ENCODE measurements at regions not wholly inside any gene's neighbourhood (a gene's known extent, or its start where the extent isn't known, plus 50 kb on each side); places are given as distances from the start of the nearest gene placed in this dataset.

DNA sequence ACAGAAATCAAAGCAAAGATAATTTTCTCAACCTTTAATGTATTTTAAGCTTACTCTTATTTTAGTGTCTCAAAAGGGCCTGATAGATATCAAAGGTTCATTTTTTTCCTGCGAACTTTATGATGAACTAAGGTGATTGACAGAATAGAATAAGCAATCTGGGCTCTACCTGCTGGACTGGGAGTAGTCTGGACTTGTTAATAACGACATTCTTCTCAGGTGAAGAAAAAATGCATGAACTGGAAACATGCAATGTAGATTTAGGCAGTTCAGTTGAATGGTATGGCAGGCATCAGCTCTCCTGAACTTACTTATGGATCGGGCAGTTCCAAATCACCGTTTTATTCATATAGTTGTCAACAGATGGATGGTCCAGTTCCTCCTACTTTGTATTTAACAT is 189.7 kb upstream of the ZBTB20 start (continued):
- TF ChIP-seq, protein P1, sequence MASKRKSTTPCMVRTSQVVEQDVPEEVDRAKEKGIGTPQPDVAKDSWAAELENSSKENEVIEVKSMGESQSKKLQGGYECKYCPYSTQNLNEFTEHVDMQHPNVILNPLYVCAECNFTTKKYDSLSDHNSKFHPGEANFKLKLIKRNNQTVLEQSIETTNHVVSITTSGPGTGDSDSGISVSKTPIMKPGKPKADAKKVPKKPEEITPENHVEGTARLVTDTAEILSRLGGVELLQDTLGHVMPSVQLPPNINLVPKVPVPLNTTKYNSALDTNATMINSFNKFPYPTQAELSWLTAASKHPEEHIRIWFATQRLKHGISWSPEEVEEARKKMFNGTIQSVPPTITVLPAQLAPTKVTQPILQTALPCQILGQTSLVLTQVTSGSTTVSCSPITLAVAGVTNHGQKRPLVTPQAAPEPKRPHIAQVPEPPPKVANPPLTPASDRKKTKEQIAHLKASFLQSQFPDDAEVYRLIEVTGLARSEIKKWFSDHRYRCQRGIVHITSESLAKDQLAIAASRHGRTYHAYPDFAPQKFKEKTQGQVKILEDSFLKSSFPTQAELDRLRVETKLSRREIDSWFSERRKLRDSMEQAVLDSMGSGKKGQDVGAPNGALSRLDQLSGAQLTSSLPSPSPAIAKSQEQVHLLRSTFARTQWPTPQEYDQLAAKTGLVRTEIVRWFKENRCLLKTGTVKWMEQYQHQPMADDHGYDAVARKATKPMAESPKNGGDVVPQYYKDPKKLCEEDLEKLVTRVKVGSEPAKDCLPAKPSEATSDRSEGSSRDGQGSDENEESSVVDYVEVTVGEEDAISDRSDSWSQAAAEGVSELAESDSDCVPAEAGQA (IDR thresholded peaks at IDR 0.05; ENCODE audit: low read depth) = no peak
- TF ChIP-seq, protein P1 (CRISPR knock-in tag; IDR thresholded peaks at IDR 0.05; ENCODE audit: borderline replicate concordance) = no peak
- no peak for TF ChIP-seq KDM6A (CRISPR knock-in tag; IDR thresholded peaks at IDR 0.05; ENCODE audit: low read depth)
- no peak for TF ChIP-seq NONO (IDR thresholded peaks at IDR 0.05)
- TF ChIP-seq NONO (CRISPR knock-in tag; conservative IDR thresholded peaks at IDR 0.05) = no peak
- TF ChIP-seq, protein P2, sequence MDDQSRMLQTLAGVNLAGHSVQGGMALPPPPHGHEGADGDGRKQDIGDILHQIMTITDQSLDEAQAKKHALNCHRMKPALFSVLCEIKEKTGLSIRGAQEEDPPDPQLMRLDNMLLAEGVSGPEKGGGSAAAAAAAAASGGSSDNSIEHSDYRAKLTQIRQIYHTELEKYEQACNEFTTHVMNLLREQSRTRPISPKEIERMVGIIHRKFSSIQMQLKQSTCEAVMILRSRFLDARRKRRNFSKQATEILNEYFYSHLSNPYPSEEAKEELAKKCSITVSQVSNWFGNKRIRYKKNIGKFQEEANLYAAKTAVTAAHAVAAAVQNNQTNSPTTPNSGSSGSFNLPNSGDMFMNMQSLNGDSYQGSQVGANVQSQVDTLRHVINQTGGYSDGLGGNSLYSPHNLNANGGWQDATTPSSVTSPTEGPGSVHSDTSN (CRISPR knock-in tag; IDR thresholded peaks at IDR 0.05; ENCODE audit: borderline replicate concordance) = no peak
- TF ChIP-seq MIXL1 (CRISPR knock-in tag; IDR thresholded peaks at IDR 0.05) = no peak
- TF ChIP-seq ZMYM4 (CRISPR knock-in tag; IDR thresholded peaks at IDR 0.05) = no peak
- no peak for TF ChIP-seq DPF2 (CRISPR knock-in tag; IDR thresholded peaks at IDR 0.05; ENCODE audit: borderline replicate concordance, low read depth)
- no peak for TF ChIP-seq HMG20B (CRISPR knock-in tag; conservative IDR thresholded peaks at IDR 0.05)
- TF ChIP-seq KIAA2018 (CRISPR knock-in tag; IDR thresholded peaks at IDR 0.05; ENCODE audit: borderline replicate concordance) = no peak
- no peak for TF ChIP-seq FOXP1 (IDR thresholded peaks at IDR 0.05)
- no peak for TF ChIP-seq FOXP1 (CRISPR knock-in tag; IDR thresholded peaks at IDR 0.05)

Measured in HepG2 (cell line).